GM12872 (cell line): ENCODE measurements at regions not wholly inside any gene's neighbourhood (a gene's known extent, or its start where the extent isn't known, plus 50 kb on each side); places are given as distances from the start of the nearest gene placed in this dataset.

ENCODE experiments used
- CTCF ChIP-seq: IDR thresholded peaks from 3 replicates; pipeline ENCODE4 v1.5.1; 2011; ENCODE audit warnings: low read depth, mild to moderate bottlenecking, low read length, moderate library complexity; ENCODE audit not compliant: insufficient read depth

- TF ChIP-seq CTCF: no peak
These were observed 189.2 kb downstream of the MEX3B start for GRCh38 chr15:81856634-81857026.

GRCh38 chr15:81856001-81856633 lies 189.7 kb downstream of the MEX3B start:
- no peak for TF ChIP-seq CTCF

- no peak for TF ChIP-seq CTCF
These were observed 192.6 kb downstream of the MEX3B start for GRCh38 chr15:81853150-81853748.

DNA sequence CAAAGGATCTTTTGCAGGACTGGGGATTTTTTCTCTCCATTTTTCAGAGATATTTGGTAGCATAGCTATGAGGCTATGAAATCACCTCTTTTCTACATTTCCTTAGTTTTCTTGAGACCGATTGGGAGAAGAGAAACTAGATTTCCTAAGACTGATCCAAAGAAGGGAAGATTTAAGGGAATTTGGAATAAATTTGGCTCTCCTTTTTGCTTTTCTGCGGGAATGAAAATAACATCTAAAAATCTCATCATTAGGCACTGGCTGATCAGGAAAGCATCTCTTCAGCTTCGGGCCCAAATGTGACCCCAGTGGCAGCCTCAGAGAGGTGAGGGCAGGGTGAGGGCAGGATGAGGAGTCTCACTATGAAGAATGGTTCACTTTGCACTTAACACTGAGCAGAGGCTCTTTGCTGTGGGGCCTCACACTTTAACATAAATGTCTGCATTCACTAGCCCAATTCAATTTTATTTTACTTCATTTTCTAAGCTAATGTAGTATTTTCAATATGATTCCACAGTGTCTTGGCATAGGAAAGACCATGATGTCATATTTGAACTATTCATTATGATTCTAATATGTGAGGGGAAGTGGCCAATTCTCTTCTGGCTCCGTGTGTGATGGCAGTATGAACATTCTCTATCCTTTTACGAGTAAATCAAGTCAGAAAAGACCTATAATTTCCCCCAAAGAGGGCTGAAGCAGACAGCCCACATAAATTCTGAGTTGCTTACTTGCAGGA lies 193.2 kb downstream of the MEX3B start:
- TF ChIP-seq CTCF: no peak

DNA sequence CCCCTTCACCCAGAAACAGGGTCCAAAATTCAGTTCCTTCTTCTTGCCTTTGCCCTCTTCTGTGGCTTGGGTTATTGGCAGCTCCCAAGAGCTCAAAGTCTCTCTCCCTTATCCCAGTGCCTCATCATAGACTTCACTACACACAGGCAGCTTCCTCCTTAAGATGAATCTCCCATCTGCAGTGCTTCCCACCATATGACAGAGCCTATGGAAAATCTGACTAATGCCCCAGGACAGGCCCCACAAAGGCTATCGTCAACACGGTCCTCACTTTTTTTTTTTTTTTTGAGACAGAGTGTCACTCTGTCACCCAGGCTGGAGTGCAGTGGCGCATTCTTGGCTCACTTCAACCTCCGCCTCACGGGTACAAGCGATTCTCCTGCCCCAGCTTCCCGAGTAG lies 194.1 kb downstream of the MEX3B start:
- no peak for TF ChIP-seq CTCF

DNA sequence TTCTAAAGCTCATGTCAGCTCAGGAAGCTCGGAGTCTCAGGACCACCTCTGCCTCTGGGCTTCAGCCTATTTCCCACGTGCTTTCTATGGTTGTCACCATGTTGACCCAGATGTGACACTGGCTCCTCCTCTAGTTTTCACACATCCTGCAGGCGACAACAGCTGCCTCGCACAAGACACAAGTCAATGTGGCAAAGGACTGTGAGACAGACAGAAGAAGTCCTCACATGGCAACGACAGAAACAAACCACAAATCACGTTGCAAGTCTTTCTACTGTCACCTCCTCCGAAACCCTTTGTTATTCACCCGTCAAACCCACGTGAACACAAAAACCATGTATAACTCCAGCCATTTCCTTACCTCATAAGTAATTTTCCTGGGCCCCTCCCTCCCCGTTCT lies 194.5 kb downstream of the MEX3B start:
- no peak for TF ChIP-seq CTCF

DNA sequence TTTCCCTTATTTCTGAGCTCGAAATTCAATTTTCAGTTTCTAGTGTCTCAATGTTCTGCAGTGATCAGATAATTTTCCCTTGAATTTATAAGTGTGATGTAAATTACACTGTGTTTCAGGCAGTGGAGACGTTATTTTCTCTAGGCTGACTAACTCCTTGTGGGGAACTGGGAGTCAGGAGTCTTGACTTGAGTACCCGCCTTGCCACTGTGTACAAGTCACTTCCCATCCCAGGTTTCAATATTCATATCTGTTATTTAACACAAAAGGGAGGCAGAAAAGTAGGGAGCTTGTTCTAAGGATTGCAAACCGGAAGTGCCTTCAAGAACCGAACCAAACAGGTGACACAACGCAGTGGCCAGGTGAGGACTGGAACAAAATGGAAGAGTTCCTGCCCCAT lies 196.5 kb downstream of the MEX3B start:
- no peak for TF ChIP-seq CTCF
